ENCODE measurements at regions not wholly inside any gene's neighbourhood (a gene's known extent, or its start where the extent isn't known, plus 50 kb on each side); places are given as distances from the start of the nearest gene placed in this dataset.

DNA sequence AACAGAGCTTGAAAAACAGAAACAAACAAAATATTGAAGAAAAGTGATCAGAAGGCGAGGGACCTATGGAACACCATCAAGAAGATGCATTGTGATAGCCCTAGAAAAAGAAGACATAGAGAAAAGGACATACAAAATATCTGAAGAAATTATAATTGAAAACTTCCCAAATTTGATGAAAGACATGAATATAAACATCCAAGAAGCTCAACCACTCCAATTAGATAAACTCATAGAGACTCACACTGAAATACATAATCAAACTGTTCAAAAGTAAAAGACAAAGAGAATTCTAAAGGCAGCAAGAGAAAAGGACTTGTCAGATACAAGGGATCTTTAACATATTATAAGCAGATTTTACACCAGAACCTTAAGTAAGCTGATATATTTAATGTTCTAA is 869.8 kb downstream of the PCDH18 start:
- no peak for DNase-seq (ENCODE audit: low spot score)

DNA sequence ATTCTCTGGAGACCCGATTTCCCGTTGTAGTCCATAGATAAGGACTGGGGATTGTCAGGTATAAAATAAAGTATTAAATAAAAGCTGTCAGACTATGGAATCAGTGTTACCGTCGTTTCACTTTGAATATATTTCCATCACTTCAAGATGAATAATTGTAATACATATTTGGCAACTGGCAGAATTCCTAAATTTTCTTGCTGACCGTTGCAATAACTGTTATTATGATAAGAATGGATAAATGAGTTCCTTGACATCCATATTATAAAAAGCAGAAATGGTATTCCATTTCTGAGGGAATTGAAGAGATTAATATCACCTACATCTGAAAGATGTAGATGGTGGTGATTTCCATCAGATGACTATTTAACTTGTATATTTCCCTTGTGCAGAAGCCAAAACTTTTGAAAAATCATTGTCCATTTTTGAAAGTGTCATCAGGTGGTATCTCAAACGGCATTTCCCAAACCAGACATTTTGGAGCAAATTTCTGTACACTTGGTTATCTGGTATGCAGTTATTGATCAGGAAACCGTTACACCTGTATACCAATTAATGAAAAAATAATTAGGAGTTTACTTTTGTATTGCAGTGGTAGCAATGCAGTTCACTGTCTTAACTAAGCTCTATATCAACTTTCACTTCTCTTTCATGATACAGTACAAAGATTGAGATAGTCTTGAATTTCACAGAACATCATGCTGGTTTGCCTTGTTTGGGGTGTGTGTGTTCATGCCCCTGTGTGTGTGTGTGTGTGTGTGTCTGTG is 878.5 kb downstream of the PCDH18 start:
- DNase-seq (ENCODE audit: low spot score), result no peak

GRCh38 chr4:136651932-136652331 is 880.4 kb downstream of the PCDH18 start:
- DNase-seq (ENCODE audit: low spot score), result no peak

- DNase-seq (ENCODE audit: low spot score), result no peak
Observed at GRCh38 chr4:136651278-136651667, 881.0 kb downstream of the PCDH18 start.

DNA sequence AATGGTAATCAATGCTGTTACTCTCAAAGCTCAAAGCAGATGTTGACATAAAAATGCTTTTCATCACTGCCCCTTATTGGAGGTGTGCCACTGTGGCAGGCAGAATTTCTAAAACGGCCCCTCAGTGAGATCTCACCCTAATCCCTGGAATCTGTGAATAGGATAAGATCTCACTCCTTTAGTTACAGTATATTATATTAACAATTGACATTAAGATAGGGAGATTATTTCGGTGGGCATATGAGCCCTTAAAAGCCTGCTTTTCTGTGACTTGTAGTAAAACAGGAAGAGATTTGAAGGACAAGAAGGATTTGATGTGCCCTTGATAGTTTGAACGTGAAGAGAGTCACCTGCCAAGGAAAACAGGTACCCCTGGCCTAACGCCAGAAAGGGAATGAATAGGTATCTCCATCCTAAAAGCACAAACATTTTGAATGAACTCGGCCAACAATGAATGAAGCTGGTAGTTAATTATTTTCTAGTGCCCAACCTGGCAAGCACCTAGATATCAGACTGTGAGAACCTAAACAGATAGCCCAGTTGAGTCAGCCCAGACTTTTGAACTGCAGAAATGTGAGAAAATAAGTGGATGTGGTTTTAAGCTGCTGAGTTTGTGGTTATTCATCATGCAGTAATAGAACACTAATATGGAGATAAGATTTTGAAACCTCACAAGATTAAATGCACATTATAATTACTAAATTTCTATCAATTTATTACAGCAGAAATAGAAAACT is 881.6 kb downstream of the PCDH18 start:
- DNase-seq (ENCODE audit: low spot score), result no peak

- no peak for DNase-seq (ENCODE audit: low spot score)
Observed at GRCh38 chr4:136644279-136644678, 888.0 kb downstream of the PCDH18 start.

GRCh38 chr4:136643416-136643815 is 888.9 kb downstream of the PCDH18 start:
- no peak for DNase-seq (ENCODE audit: low spot score)

DNA sequence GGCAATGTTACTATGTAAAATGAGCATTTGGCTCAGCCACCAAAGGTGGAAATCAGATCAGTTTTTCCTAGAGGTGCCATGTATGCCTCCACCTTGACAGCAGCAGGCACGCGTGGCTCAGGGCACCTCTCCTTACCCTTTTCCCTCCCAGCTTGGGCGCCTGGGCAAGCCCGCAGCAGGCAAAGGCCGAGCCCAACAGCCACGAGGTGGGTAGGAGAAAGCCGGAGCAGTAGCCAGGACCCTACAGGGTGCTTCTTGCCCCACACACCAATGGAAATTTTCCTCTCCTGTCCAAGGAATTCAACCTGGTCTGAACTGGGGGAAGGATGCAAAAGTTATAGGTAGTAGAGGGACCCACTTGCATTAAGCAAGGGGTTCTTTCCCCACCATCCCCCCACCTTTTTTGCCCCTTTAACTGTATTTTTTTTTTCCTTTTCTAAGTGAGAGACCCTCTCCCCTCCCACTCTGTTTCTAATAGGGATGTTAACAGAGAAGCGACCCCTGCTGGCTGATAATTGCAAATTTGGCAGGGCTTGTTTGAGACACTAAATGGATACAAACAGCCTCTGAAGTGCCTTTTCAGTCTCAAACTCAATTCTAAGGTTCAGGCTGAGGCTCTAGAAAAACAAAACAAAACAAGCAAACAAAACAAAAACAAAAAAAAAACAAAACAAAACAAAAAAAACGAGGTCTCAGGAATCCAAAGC is 895.1 kb downstream of the PCDH18 start:
- peak; percentile 11 for DNase-seq (ENCODE audit: low spot score)

DNA sequence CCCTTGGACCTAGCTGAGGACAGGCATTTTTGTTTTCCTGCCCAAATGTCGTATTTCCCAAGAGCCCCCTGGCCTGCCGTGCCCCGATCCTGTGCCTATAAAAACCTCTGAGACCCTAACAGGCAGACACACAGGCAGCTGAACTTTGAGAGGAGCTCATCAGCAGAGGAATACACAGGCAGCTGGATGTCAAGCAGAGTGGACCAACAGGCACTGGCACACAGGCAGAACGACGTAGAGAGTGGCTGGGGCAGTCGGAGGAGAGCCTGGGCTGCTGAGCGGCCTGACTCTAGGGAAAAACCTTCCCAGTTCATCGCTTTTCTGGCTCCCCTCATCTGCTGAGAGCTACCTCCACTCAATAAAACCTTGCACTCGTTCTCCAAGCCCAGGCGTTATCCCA is 896.1 kb downstream of the PCDH18 start:
- no peak for DNase-seq (ENCODE audit: low spot score)

DNA sequence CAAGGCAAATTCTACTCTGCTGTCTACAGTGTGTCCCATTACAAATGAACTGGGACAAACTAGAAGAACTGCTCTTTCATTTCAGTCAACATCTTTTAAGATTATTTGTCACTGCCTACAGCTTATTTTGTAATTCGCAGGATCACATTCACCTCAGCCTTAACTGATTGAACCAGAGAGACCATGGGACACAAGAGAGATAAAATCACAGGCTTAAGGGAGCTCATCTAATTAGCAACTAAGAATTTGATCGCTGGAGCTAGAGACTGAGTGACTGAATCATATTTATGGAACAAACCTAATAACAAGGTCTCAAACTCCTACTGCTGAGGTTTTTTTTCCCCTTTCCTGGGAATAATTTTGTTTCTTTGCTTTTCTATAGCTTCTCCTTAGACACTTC is 898.2 kb downstream of the PCDH18 start:
- DNase-seq (ENCODE audit: low spot score), result no peak

- DNase-seq (ENCODE audit: low spot score), result no peak
Observed at GRCh38 chr4:136599890-136600289, 932.4 kb downstream of the PCDH18 start.

- no peak for DNase-seq (ENCODE audit: low spot score)
Observed at GRCh38 chr4:136590440-136590839, 941.9 kb downstream of the PCDH18 start.

- DNase-seq (ENCODE audit: low spot score), result no peak
Observed at GRCh38 chr4:136583567-136583966, 948.7 kb downstream of the PCDH18 start.

DNA sequence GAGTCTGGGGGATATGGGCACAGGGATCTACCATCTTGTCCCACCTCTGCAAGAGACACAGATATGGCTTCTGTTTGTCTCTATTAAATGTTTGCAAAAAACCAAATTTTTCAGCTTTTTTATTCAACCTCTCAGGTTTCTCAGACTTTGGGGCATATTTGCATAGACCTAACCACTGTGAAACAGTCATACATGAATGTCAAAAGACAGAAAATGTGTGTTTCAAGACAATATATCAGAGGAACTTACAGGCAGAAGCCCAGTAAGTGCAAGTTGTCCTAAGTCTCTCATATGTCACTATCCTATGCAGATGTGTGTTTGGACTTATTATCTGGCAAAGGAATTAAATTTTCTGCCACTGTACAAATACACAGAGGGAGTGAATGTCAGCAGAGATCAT is 951.2 kb downstream of the PCDH18 start:
- no peak for DNase-seq (ENCODE audit: low spot score)

DNA sequence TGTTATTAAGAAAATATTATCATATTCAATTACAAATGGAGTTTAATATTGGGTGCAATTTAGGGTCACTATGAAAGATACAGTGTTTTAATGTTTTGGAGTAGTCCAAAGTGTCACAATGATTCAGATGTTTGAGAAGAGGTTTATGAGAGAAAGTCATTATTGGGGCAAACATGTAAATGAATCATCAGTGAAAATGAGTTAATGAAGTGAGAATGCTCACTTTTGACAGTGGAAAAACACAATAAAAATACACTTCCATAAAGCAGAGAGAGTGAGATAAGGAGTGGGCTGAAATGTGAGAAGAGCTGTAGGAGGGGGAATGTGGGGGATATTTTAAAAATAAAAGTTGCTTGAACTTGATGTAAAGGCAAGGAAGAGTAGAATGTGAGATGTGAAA is 957.1 kb downstream of the PCDH18 start:
- DNase-seq (ENCODE audit: low spot score), result no peak

DNA sequence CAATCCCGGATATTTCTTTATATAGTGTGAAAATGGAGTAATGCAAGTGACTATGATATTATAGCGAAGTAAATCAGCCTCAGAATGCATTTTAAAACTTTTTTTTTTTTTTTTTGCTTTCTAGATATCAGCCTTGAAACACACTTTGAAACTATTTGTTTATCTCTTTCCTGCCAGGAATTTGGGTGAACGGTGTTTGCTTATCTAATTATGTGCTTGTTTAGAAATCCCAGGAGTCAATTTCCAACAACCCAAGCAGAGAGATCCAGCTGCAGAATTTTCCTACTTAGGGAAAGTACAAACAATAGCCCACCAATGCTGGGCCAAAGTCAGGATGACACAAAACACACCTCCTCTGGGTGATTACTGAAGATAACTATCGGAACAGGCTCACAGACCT is 958.8 kb downstream of the PCDH18 start:
- no peak for DNase-seq (ENCODE audit: low spot score)

DNA sequence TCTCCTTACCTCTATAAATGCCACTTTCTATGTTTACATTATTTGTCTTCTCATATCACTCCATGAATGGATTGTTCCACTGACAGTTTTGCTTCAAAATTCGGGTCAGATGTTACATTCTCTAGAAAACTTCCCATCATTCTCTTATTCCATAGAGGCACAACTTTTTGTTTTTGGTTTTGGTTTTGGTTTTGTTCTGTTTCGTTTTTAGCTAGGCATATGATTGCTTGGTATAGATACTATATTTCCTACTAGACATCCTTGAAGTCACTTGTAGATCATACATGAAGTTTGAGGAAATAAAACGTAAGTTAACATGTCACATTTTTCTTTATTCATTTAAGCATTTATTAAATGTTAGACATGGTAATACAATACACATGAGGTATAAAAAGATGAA is 961.0 kb downstream of the PCDH18 start:
- no peak for DNase-seq (ENCODE audit: low spot score)

DNA sequence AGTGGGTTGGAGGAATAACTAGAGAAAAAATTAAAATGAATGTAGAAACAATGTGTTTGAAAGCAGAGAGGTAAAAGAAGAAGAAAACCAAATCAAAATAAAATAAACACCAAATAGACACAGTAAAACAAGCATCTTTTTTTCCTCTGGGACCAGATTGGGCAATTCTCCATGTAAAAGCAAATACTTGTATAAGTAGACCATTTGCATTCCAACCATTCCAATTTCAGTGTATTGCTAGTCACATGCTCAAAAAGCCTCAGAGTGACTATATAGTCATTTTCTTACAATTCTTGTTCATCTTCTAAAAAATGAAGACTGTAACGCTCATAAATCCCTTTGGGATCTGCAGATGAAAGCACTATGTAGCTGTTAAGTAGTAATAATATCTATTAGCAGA is 969.5 kb downstream of the PCDH18 start:
- DNase-seq (ENCODE audit: low spot score), result peak; percentile 7

- no peak for DNase-seq (ENCODE audit: low spot score)
Observed at GRCh38 chr4:136558940-136559494, 973.3 kb downstream of the PCDH18 start.

- DNase-seq (ENCODE audit: low spot score), result no peak
Observed at GRCh38 chr4:136557396-136557795, 974.9 kb downstream of the PCDH18 start.

- no peak for DNase-seq (ENCODE audit: low spot score)
Observed at GRCh38 chr4:136554033-136554432, 978.3 kb downstream of the PCDH18 start.

- DNase-seq (ENCODE audit: low spot score), result no peak
Observed at GRCh38 chr4:136551753-136552152, 980.5 kb downstream of the PCDH18 start.

- no peak for DNase-seq (ENCODE audit: low spot score)
Observed at GRCh38 chr4:136540747-136541146, 991.5 kb downstream of the PCDH18 start.

Data from hepatic stellate cell (primary cell).